Activated CD8-positive, alpha-beta memory T cell treated with anti-CD3 and anti-CD28 coated beads, Interleukin-2, amount 50 U/mL, for 48 hours (primary cell): ENCODE measurements at regions not wholly inside any gene's neighbourhood (a gene's known extent, or its start where the extent isn't known, plus 50 kb on each side); places are given as distances from the start of the nearest gene placed in this dataset.
"Not testable (repeated sequence)": the region's sequence is repeated elsewhere in the genome, so short reads cannot be mapped to it uniquely, and the experiment has no call there.

Experiments
- DNase-seq: peaks from one replicate; pipeline ENCODE4 v3.0.0-alpha.2; 2020

GRCh38 chrX:2561456-2561855 is 60.7 kb upstream of the DHRSX start:
- no peak for DNase-seq

GRCh38 chrX:2559124-2559523 is 58.3 kb upstream of the DHRSX start:
- no peak for DNase-seq

GRCh38 chrX:2554891-2555290 is 54.1 kb upstream of the DHRSX start:
- no peak for DNase-seq

GRCh38 chrX:2554066-2554465 is 53.3 kb upstream of the DHRSX start:
- not testable (repeated sequence) for DNase-seq

GRCh38 chrX:2552621-2553201 is 51.9 kb upstream of the DHRSX start:
- no peak for DNase-seq

- DNase-seq, result no peak
Observed at GRCh38 chrX:2550328-2551020, 49.7 kb upstream of the DHRSX start.
